ENCODE measurements at regions not wholly inside any gene's neighbourhood (a gene's known extent, or its start where the extent isn't known, plus 50 kb on each side); places are given as distances from the start of the nearest gene placed in this dataset.

DNA sequence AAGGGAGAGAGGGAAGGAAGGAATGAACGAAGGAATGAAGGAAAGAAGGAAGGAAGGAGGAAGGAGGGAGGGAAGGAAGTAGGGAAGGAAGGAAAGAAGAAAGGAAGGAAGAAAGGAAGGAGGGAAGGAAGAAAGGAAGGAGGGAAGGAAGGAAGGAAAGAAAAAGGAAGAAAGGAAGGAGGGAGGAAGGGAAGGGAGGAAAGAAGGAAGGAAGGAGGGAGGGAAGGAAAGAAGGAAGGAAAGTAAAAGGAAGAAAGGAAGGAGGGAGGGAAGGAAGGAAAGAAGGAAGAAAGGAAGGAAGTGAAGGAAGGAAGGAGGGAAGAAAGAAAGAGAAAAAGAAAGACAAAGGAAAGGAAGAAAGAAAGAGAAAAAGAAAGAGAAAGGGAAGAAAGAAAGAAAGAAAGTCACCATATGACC, 442.4 kb downstream of the RBFOX1 start:
- Histone ChIP-seq H3K79me2 (replicated peaks; ENCODE audit: insufficient read depth) (no peaks in the 10 kb centered on the region), H2AFZ (no peak overlapping the region), H3K9me2 (ENCODE audit: insufficient read depth) (no peaks in the 10 kb centered on the region; the same call in 1 of the 2 replicates), H3K4me2 (no peak overlapping the region), H4K20me1 (replicated peaks; ENCODE audit: insufficient read depth) (no peaks in the 10 kb centered on the region), H3K36me3 (ENCODE audit: insufficient read depth) (no peaks in the 10 kb centered on the region), H3F3A (replicated peaks; ENCODE audit: low read depth) (no peaks in the 10 kb centered on the region), H3K27ac (ENCODE audit: low read depth) (no peak overlapping the region), H3K4me1 (ENCODE audit: insufficient read depth) (peaks cover 10% of the 10 kb centered on the region), H3K27me3 (ENCODE audit: insufficient read depth) (no peaks in the 10 kb centered on the region), H3K4me3 (no peak overlapping the region)
- no peak overlapping the region for H3K4me3 Mint-ChIP-seq
- peaks cover 2% of the 10 kb centered on the region; the same call in 1 of the 3 replicates for H3K9me3 Mint-ChIP-seq
- no peaks in the 10 kb centered on the region for H3K36me3 Mint-ChIP-seq (ENCODE audit: low read depth)
- no peak for ATAC-seq
- no peak for TF ChIP-seq ZNF331 (CRISPR knock-in tag; IDR thresholded peaks at IDR 0.05; ENCODE audit: low read depth)
- TF ChIP-seq EZH2 (IDR thresholded peaks at IDR 0.05; ENCODE audit: low read depth, unreplicated experiment) = no peak
- TF ChIP-seq POLR2AphosphoS5 (IDR thresholded peaks at IDR 0.05; ENCODE audit: low read depth) = no peak
- TF ChIP-seq EZH2phosphoT487 (IDR thresholded peaks at IDR 0.05; ENCODE audit: unreplicated experiment) = no peak
- TF ChIP-seq ZNF462 (CRISPR knock-in tag; IDR thresholded peaks at IDR 0.05) = no peak
- no peak for TF ChIP-seq CREB1 (CRISPR knock-in tag; IDR thresholded peaks at IDR 0.05; ENCODE audit: low read depth)
- no peak for TF ChIP-seq JUNB (IDR thresholded peaks at IDR 0.05; ENCODE audit: unreplicated experiment)
- no peak for TF ChIP-seq NANOG (IDR thresholded peaks at IDR 0.05; ENCODE audit: borderline replicate concordance)
- TF ChIP-seq STAT1 (IDR thresholded peaks at IDR 0.05; ENCODE audit: unreplicated experiment) = no peak
- TF ChIP-seq ETS1 (IDR thresholded peaks at IDR 0.05) = no peak
- no peak for TF ChIP-seq REST (IDR thresholded peaks at IDR 0.05; ENCODE audit: unreplicated experiment)
- TF ChIP-seq ZNF114 (CRISPR knock-in tag; IDR thresholded peaks at IDR 0.05) = no peak
- H3K27me3 Mint-ChIP-seq (ENCODE audit: insufficient read depth, low read depth, poor library complexity) = peaks cover 21% of the 10 kb centered on the region
- peaks cover 11% of the 10 kb centered on the region for H3K4me1 Mint-ChIP-seq
- no peak overlapping the region for H3K27ac Mint-ChIP-seq
- DNase-seq (ENCODE audit: low spot score) = no peak

All from GM23338 (cell line).